Prostate gland (tissue), 2 donors: ENCODE measurements at regions not wholly inside any gene's neighbourhood (a gene's known extent, or its start where the extent isn't known, plus 50 kb on each side); places are given as distances from the start of the nearest gene placed in this dataset.

ENCODE experiments used
- POLR2A ChIP-seq: fragments of 450-650 bp; IDR thresholded peaks from one replicate; pipeline ENCODE4 v1.6.1; 2016; ENCODE audit warnings: antibody characterized with exemption, mild to moderate bottlenecking
- POLR2AphosphoS5 ChIP-seq: sonication (generic); formaldehyde crosslinking; IDR thresholded peaks from one replicate; pipeline ENCODE4 v1.6.1; 2017; ENCODE audit warnings: antibody characterized with exemption
- TF ChIP-seq, protein P1 (sequence below), 4 experiments: fragments of 200-600 bp in 2 of 4; fragments of 450-650 bp in 2 of 4; sonication (generic) in 2 of 4; IDR thresholded peaks; 1 replicate in 3 of 4; 2 replicates in 1 of 4; pipeline ENCODE4 v1.5.1; 2016 to 2019; ENCODE audit warnings: antibody characterized with exemption in 4 of 4, mild to moderate bottlenecking in 2 of 4, moderate library complexity in 2 of 4

DNA sequence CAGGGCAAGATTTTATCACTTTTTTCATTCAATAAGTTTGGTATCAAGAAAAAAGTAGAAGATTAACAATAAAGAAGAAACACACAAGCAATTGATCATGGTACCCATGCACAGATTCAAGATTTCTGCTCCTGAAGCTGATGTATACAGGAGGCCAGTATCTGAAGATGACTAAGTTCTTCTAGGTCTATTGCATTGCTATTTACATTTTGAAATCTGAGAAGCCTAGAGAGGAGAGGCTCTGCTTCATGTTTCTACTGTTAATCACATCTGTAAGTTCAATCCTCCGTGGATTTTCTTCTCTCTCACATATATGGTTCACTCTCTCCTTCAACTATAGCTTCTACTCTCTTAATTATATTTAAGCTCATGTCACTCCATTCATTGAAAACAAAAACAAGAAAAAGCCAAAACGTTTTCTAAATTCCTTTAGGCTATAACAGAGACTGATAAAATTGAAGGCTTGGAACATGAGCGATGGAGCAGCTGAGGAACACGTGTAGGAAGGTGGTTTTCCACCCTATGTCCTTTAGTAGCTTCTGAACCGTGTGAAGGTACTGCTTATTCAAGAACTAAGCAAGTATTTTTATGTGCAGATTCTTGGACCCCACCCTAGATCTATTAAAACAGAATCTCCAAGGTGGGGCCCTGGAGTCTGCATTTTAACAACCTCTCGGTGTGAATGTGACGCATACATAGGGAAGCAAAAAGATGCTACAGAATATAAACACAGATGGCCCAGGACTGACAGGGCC lies 198.2 kb downstream of the EFNB2 start:
- TF ChIP-seq, protein P1, sequence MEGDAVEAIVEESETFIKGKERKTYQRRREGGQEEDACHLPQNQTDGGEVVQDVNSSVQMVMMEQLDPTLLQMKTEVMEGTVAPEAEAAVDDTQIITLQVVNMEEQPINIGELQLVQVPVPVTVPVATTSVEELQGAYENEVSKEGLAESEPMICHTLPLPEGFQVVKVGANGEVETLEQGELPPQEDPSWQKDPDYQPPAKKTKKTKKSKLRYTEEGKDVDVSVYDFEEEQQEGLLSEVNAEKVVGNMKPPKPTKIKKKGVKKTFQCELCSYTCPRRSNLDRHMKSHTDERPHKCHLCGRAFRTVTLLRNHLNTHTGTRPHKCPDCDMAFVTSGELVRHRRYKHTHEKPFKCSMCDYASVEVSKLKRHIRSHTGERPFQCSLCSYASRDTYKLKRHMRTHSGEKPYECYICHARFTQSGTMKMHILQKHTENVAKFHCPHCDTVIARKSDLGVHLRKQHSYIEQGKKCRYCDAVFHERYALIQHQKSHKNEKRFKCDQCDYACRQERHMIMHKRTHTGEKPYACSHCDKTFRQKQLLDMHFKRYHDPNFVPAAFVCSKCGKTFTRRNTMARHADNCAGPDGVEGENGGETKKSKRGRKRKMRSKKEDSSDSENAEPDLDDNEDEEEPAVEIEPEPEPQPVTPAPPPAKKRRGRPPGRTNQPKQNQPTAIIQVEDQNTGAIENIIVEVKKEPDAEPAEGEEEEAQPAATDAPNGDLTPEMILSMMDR (IDR thresholded peaks at IDR 0.05) = no peak
- TF ChIP-seq POLR2A = no peak
- TF ChIP-seq POLR2AphosphoS5 = no peak
